ENCODE measurements at regions not wholly inside any gene's neighbourhood (a gene's known extent, or its start where the extent isn't known, plus 50 kb on each side); places are given as distances from the start of the nearest gene placed in this dataset.

GRCh38 chr1:199264911-199265310 lies 626.1 kb downstream of the PTPRC start:
- TF ChIP-seq, protein P1, sequence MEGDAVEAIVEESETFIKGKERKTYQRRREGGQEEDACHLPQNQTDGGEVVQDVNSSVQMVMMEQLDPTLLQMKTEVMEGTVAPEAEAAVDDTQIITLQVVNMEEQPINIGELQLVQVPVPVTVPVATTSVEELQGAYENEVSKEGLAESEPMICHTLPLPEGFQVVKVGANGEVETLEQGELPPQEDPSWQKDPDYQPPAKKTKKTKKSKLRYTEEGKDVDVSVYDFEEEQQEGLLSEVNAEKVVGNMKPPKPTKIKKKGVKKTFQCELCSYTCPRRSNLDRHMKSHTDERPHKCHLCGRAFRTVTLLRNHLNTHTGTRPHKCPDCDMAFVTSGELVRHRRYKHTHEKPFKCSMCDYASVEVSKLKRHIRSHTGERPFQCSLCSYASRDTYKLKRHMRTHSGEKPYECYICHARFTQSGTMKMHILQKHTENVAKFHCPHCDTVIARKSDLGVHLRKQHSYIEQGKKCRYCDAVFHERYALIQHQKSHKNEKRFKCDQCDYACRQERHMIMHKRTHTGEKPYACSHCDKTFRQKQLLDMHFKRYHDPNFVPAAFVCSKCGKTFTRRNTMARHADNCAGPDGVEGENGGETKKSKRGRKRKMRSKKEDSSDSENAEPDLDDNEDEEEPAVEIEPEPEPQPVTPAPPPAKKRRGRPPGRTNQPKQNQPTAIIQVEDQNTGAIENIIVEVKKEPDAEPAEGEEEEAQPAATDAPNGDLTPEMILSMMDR (IDR thresholded peaks at IDR 0.05; ENCODE audit: insufficient read depth, low read length, poor library complexity, severe bottlenecking) = no peak
- TF ChIP-seq EZH2phosphoT487 (conservative IDR thresholded peaks at IDR 0.05; ENCODE audit: low read length) = no peak
